AG09319 (cell line): ENCODE measurements at regions not wholly inside any gene's neighbourhood (a gene's known extent, or its start where the extent isn't known, plus 50 kb on each side); places are given as distances from the start of the nearest gene placed in this dataset.
"Not testable (repeated sequence)": the region's sequence is repeated elsewhere in the genome, so short reads cannot be mapped to it uniquely, and the experiment has no call there.

Experiments
- DNase-seq: peaks from one replicate; pipeline ENCODE4 v3.0.0-alpha.2; 2010; ENCODE audit warnings: low read depth; ENCODE audit errors: extremely low read depth
- TF ChIP-seq, protein P1 (sequence below): IDR thresholded peaks from 2 replicates; pipeline ENCODE4 v1.5.1; 2011; ENCODE audit warnings: low read depth, mild to moderate bottlenecking, inconsistent platforms, low read length, moderate library complexity

DNA sequence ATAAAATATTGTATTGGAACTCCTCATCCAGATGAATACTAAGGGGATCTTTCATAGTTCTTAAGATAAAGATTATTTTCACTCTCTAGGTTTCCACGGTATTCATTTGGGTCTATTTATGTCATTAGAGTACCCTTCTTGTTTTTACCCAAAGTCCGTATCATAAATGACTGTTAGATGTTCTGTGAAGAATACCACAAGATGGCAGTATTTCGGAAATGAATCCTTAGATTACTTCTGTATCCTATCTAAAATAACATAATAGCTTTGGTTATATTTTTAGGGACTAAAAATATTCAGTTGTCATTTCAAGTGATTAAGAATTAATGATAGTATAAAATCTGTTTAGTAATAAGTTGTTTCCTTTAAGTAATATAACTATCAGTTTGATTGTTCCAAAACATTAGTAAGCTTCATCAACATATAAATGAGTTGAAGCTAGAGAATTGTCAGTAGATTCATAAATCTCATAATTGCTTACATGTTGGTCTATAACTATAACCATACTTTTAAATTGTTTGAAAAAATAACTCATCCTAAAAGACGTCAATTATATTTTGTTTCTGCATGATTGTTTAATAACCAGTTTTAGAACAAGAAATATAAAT lies 337.5 kb upstream of the KCND2 start:
- TF ChIP-seq, protein P1, sequence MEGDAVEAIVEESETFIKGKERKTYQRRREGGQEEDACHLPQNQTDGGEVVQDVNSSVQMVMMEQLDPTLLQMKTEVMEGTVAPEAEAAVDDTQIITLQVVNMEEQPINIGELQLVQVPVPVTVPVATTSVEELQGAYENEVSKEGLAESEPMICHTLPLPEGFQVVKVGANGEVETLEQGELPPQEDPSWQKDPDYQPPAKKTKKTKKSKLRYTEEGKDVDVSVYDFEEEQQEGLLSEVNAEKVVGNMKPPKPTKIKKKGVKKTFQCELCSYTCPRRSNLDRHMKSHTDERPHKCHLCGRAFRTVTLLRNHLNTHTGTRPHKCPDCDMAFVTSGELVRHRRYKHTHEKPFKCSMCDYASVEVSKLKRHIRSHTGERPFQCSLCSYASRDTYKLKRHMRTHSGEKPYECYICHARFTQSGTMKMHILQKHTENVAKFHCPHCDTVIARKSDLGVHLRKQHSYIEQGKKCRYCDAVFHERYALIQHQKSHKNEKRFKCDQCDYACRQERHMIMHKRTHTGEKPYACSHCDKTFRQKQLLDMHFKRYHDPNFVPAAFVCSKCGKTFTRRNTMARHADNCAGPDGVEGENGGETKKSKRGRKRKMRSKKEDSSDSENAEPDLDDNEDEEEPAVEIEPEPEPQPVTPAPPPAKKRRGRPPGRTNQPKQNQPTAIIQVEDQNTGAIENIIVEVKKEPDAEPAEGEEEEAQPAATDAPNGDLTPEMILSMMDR = peak; percentile 41
- peak; percentile 19 for DNase-seq

DNA sequence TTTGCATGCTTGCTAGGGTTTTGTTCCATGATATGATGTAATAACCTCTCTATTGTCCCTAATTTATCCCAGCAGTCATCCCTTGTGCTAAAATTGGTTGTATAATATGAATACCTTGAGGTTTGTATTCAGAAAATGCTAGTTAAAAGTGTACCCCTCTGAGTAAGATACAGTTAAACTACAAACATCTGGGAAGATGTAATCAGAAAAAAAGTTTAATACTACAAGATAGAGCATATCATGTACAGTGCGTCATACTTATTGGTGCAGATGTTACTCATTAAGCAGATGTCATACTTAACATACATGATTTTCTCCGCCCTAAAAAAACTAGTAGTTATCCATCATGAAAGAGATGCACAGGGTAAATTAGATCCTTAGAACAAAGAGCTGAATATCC lies 336.1 kb upstream of the KCND2 start:
- peak; percentile 10 for DNase-seq

DNA sequence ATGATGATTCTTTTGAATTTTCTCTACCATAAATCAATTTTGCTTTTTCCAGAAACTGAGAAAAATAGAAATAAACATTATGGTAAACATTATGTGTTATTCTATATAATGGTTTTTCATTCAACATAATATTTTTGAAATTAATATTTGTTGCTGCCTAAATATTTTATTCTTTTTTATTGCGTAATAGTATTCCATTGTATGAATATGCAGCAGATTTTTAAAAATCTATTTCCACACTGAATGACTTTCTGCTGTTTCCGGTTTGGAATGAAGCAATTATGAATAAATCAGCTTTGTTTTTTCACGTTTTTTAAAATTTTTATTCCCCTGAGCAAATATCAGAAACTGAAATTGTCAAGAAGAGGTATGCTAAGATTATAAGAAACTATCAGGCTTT lies 335.2 kb upstream of the KCND2 start:
- DNase-seq = no peak
- TF ChIP-seq, protein P1 = no peak

More for the DNA sequence above, 336.1 kb upstream of the KCND2 start:
- TF ChIP-seq, protein P1 = no peak

DNA sequence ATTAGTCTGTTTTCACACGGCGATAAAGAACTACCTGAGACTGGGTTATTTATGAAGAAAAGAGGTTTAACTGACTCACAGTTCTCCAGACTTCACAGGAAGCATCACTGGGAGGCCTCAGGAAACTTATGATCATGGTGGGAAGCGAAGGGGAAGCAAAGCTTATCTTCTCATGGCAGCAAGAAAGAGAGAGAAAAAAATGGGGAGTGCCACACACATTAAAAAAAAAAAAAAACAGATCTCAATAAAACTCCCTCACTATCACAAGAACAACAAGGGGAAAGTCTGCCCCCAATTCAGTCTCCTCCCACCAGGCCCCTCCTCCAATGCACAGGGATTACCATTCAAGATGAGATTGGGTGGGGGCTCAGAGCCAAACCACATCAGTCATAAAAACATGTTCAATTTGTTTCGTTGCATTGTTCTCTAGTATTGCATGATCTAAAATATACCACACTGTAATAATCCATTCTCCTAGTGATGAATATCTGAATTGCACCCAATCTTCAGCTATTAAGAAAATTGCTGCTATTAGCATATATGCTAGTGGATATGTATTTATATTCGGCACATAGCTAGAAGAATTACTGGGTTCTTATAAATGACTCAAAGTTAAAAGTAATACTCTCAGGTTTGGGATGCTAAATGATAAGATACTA lies 328.9 kb upstream of the KCND2 start:
- DNase-seq = no peak
- TF ChIP-seq, protein P1 = no peak

DNA sequence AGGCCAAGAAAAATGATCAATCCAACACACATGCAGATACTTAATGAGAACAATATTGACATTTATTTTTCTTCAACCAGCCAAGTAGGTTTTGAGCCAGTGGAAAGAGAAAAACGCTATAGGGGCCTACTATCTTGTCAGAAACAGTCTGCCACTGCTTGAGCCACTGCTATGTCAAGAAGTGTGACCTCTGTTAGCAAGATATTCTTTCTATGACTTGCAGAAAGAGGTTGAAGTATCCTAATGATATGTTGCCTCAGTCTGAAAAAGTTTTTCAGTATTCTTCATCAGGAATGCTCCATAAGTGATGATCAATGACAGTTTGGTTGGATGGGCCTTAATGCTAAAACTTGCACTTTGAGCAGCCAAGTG lies 328.4 kb upstream of the KCND2 start:
- DNase-seq = no peak
- TF ChIP-seq, protein P1 = no peak

DNA sequence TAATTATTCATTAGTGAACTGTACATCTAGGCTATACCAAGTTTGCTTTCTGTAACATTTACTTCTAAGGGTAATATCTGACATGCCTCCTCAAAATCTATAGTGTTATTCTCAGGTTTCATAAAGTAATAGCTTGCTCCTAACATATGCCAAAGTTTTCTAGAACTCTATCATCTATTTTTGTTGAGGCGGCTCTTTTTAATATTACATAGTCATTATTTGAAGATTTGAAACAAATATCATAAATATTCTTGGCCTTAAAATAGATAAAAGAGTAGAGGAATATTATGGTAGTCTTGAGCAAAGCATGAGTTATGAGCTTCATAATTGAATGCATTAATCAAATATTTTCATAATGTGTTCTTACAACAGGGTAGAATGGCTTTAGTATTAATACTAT lies 327.2 kb upstream of the KCND2 start:
- TF ChIP-seq, protein P1 = no peak
- DNase-seq = no peak

DNA sequence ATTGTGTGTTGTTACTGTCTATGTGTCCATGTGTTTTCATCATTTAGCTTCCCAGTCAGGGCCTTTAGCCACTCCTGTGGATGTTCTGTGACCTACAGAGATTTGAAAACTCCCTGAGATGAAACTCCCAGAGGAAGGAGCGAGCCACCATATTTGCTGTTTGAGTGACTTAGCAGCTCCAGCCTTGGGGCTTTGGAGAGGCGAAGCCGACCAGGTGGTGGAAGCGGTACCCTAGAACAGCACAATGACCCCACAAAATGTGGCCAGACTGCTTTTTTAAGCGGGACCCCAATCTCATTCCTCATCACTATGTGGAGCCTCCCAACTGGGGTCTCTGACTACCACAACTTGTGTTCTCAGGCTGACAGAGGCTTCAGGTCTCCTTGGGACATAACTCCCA lies 323.9 kb upstream of the KCND2 start:
- TF ChIP-seq, protein P1 = no peak

DNA sequence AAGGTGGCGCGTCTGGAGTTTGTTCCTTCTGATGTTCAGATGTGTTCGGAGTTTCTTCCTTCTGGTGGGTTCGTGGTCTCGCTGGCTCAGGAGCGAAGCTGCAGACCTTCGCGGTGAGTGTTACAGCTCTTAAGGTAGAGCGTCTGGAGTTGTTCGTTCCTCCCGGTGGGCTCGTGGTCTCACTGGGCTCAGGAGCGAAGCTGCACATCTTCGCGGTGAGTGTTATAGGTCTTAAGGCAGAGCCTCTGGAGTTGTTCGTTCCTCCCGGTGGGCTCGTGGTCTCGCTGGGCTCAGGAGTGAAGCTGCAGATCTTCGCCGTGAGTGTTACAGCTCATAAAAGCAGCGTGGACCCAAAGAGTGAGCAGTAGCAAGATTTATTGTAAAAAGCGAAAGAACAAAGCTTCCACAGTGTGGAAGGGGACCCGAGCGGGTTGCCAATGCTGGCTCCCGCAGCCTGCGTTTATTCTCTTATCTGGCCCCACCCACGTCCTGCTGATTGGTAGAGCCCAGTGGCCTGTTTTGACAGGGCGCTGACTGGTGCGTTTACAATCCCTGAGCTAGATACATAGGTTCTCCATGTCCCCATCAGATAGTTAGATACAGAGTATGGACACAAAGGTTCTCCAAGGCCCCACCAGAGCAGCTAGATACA lies 322.5 kb upstream of the KCND2 start:
- not testable (repeated sequence) for DNase-seq

More for the DNA sequence above, 323.9 kb upstream of the KCND2 start:
- DNase-seq = no peak

DNA sequence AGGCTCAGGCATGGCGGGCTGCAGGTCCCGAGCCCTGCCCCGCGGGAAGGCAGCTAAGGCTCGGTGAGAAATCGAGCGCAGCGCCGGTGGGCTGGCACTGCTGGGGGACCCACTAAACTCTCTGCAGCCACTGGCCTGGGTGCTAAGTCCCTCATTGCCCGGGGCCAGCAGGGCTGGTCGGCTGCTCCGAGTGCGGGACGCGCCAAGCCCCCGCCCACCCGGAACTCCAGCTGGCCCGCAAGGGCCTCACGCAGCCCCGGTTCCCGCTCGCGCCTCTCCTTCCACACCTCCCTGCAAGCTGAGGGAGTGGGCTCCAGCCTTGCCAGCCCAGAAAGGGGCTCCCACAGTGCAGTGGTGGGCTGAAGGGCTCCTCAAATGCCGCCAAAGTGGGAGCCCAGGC lies 321.4 kb upstream of the KCND2 start:
- not testable (repeated sequence) for DNase-seq
